NCI-H2227 (cell line): ENCODE measurements at regions not wholly inside any gene's neighbourhood (a gene's known extent, or its start where the extent isn't known, plus 50 kb on each side); places are given as distances from the start of the nearest gene placed in this dataset.

Source experiments
- DNase-seq: peaks from one replicate; lab custom pipeline; 2025; ENCODE audit not compliant: unreplicated experiment; lab: John Stamatoyannopoulos, UW

- DNase-seq, result no peak
Measured at GRCh38 chr4:177687117-177687516, 244.9 kb upstream of the AGA start.

- DNase-seq, result no peak
Measured at GRCh38 chr4:177692907-177693306, 250.7 kb upstream of the AGA start.

GRCh38 chr4:177696438-177696966 is 254.3 kb upstream of the AGA start:
- DNase-seq, result no peak

- no peak for DNase-seq
Measured at GRCh38 chr4:177699365-177700213, 257.4 kb upstream of the AGA start.

GRCh38 chr4:177706916-177707315 is 264.7 kb upstream of the AGA start:
- DNase-seq, result no peak

GRCh38 chr4:177713454-177713853 is 271.2 kb upstream of the AGA start:
- no peak for DNase-seq

- DNase-seq, result no peak
Measured at GRCh38 chr4:177717407-177717806, 275.2 kb upstream of the AGA start.

GRCh38 chr4:177718514-177718913 is 276.3 kb upstream of the AGA start:
- DNase-seq, result no peak

GRCh38 chr4:177726111-177726510 is 283.9 kb upstream of the AGA start:
- no peak for DNase-seq

- DNase-seq, result no peak
Measured at GRCh38 chr4:177728361-177729152, 286.3 kb upstream of the AGA start.

- no peak for DNase-seq
Measured at GRCh38 chr4:177729681-177730080, 287.4 kb upstream of the AGA start.

- no peak for DNase-seq
Measured at GRCh38 chr4:177737387-177737940, 295.2 kb upstream of the AGA start.

- no peak for DNase-seq
Measured at GRCh38 chr4:177740563-177740962, 298.3 kb upstream of the AGA start.

- DNase-seq, result no peak
Measured at GRCh38 chr4:177759729-177760128, 317.5 kb upstream of the AGA start.

- DNase-seq, result no peak
Measured at GRCh38 chr4:177761692-177762091, 319.5 kb upstream of the AGA start.

GRCh38 chr4:177769155-177769554 is 326.9 kb upstream of the AGA start:
- DNase-seq, result no peak

- no peak for DNase-seq
Measured at GRCh38 chr4:177770776-177771175, 328.5 kb upstream of the AGA start.

GRCh38 chr4:177771645-177772044 is 329.4 kb upstream of the AGA start:
- DNase-seq, result no peak

- DNase-seq, result no peak
Measured at GRCh38 chr4:177778623-177779022, 336.4 kb upstream of the AGA start.

- no peak for DNase-seq
Measured at GRCh38 chr4:177785000-177785399, 342.8 kb upstream of the AGA start.

- no peak for DNase-seq
Measured at GRCh38 chr4:177789610-177790009, 347.4 kb upstream of the AGA start.

- no peak for DNase-seq
Measured at GRCh38 chr4:177791188-177791587, 349.0 kb upstream of the AGA start.
